Endothelial cell (in vitro differentiated cells): ENCODE measurements at regions not wholly inside any gene's neighbourhood (a gene's known extent, or its start where the extent isn't known, plus 50 kb on each side); places are given as distances from the start of the nearest gene placed in this dataset.
"Not testable (repeated sequence)": the region's sequence is repeated elsewhere in the genome, so short reads cannot be mapped to it uniquely, and the experiment has no call there.

Experiments used
- DNase-seq: peaks from one replicate; pipeline ENCODE4 v3.0.0; 2021; ENCODE audit warnings: low spot score
- H3K27ac Mint-ChIP-seq: one replicate; pipeline ENCODE4 v1.8.0; 2021; ENCODE audit warnings: mixed read lengths, inconsistent platforms; ENCODE audit not compliant: unreplicated experiment
- H3K27me3 Mint-ChIP-seq: one replicate; pipeline ENCODE4 v1.8.0; 2021; ENCODE audit warnings: mild to moderate bottlenecking, moderate library complexity, mixed read lengths, inconsistent platforms; ENCODE audit not compliant: unreplicated experiment
- H3K36me3 Mint-ChIP-seq: one replicate; pipeline ENCODE4 v1.8.0; 2021; ENCODE audit warnings: mild to moderate bottlenecking, low read depth, mixed read lengths, inconsistent platforms; ENCODE audit not compliant: unreplicated experiment
- H3K4me1 Mint-ChIP-seq: one replicate; pipeline ENCODE4 v1.8.0; 2021; ENCODE audit warnings: mild to moderate bottlenecking, mixed read lengths, inconsistent platforms; ENCODE audit not compliant: unreplicated experiment
- H3K4me3 Mint-ChIP-seq: one replicate; pipeline ENCODE4 v1.8.0; 2021; ENCODE audit warnings: mild to moderate bottlenecking, mixed read lengths, inconsistent platforms; ENCODE audit not compliant: unreplicated experiment
- H3K9me3 Mint-ChIP-seq: one replicate; pipeline ENCODE4 v1.8.0; 2021; ENCODE audit warnings: mixed read lengths, inconsistent platforms; ENCODE audit not compliant: unreplicated experiment
- CTCF ChIP-seq: fragments of 200-600 bp; sonication (generic); IDR thresholded peaks from one replicate; pipeline ENCODE4 v1.5.0; 2021; ENCODE audit warnings: antibody characterized with exemption; ENCODE audit not compliant: unreplicated experiment

GRCh38 chr1:209123601-209124000 is 459.9 kb upstream of the CAMK1G start:
- Mint-ChIP-seq H3K27ac (no peak overlapping the region), H3K36me3 (no peaks in the 10 kb centered on the region), H3K27me3 (no peaks in the 10 kb centered on the region), H3K4me3 (no peak overlapping the region), H3K9me3 (no peaks in the 10 kb centered on the region), H3K4me1 (no peaks in the 10 kb centered on the region)
- TF ChIP-seq CTCF = no peak
- no peak for DNase-seq

- not testable (repeated sequence) for H3K36me3 Mint-ChIP-seq, H3K9me3 Mint-ChIP-seq, H3K27ac Mint-ChIP-seq
Measured at GRCh38 chr1:209129091-209129490, 454.4 kb upstream of the CAMK1G start.

DNA sequence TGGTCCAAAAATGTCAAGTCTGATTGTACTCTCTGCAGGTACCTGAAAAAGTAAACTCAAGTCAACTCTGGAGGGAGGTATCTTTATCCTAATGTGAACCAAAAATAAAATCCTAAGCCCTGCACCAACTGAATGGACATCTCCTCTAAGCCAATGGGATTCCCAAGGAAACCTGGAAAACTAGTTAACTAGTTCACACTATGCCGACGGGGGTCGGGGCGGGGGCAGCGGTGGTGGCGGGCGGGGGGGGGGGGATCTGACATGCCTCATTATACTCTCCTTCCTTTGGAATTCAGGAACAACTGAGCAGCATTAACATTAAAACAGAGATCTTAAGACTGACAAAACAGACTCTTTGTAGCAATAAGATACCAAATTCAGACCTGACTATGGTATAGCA is 452.6 kb upstream of the CAMK1G start:
- H3K36me3 Mint-ChIP-seq = no peaks in the 10 kb centered on the region
- no peaks in the 10 kb centered on the region for H3K27me3 Mint-ChIP-seq
- no peak overlapping the region for H3K27ac Mint-ChIP-seq
- H3K9me3 Mint-ChIP-seq = no peaks in the 10 kb centered on the region
- no peak for DNase-seq
- TF ChIP-seq CTCF = no peak
- H3K4me1 Mint-ChIP-seq = no peaks in the 10 kb centered on the region
- H3K4me3 Mint-ChIP-seq = no peak overlapping the region

More at GRCh38 chr1:209129091-209129490, 454.4 kb upstream of the CAMK1G start:
- not testable (repeated sequence) for H3K4me3 Mint-ChIP-seq, H3K4me1 Mint-ChIP-seq, H3K27me3 Mint-ChIP-seq, DNase-seq

DNA sequence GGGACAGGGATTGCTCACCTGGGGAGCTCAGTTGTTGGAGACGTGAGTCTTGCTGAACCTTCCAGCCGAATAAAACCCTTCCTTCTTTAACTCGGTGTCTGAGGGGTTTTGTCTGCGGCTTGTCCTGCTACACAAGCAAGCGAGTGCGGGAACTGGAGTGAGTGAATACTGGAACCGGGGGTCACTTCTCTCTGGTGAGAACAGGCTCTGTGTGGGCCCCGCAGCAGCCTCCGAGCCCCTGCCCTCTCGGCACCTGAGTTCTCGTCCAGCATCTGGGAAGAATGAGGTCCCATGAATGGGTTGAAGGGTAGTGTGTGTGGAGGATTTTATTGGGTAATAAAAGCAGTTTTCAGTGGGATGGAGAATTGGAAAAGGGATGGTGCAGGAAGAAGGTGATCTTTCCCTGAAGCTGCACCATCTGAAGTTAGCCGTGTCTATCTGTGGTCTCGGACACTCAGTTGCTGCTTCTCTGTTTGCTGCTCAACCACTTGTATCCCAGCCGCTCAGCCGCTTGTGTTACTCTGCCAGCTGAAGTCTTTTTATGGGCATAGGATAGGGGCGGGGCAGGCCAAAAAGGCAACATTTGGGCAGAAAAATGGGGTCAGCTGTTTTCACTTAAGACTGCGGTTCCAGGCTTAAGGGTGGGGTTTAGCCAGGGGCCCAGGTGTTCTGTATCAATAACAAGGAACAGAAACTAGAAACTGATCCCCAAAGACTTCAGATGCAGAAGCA is 450.6 kb upstream of the CAMK1G start:
- no peak for TF ChIP-seq CTCF
- Mint-ChIP-seq H3K27ac (no peak overlapping the region), H3K9me3 (no peaks in the 10 kb centered on the region), H3K4me3 (no peak overlapping the region), H3K36me3 (no peaks in the 10 kb centered on the region), H3K27me3 (no peaks in the 10 kb centered on the region), H3K4me1 (no peaks in the 10 kb centered on the region)
- no peak for DNase-seq

GRCh38 chr1:209134001-209134400 is 449.5 kb upstream of the CAMK1G start:
- Mint-ChIP-seq H3K27ac (no peak overlapping the region), H3K27me3 (no peaks in the 10 kb centered on the region)
- TF ChIP-seq CTCF = no peak

More at GRCh38 chr1:209134001-209134400, 449.5 kb upstream of the CAMK1G start:
- no peaks in the 10 kb centered on the region for H3K9me3 Mint-ChIP-seq
- no peak for DNase-seq
- H3K4me3 Mint-ChIP-seq = no peak overlapping the region
- H3K36me3 Mint-ChIP-seq = no peaks in the 10 kb centered on the region
- no peaks in the 10 kb centered on the region for H3K4me1 Mint-ChIP-seq
